ENCODE measurements at regions not wholly inside any gene's neighbourhood (a gene's known extent, or its start where the extent isn't known, plus 50 kb on each side); places are given as distances from the start of the nearest gene placed in this dataset.

GRCh38 chr9:84587153-84587552, 82.4 kb upstream of the NTRK2 start:
- DNase-seq (ENCODE audit: low read depth): no peak

- DNase-seq (ENCODE audit: low read depth): no peak
These were observed 80.0 kb upstream of the NTRK2 start for GRCh38 chr9:84589542-84589941.

GRCh38 chr9:84590706-84591105, 78.8 kb upstream of the NTRK2 start:
- DNase-seq (ENCODE audit: low read depth): no peak

- DNase-seq (ENCODE audit: low read depth): no peak
These were observed 76.6 kb upstream of the NTRK2 start for GRCh38 chr9:84592918-84593317.

DNA sequence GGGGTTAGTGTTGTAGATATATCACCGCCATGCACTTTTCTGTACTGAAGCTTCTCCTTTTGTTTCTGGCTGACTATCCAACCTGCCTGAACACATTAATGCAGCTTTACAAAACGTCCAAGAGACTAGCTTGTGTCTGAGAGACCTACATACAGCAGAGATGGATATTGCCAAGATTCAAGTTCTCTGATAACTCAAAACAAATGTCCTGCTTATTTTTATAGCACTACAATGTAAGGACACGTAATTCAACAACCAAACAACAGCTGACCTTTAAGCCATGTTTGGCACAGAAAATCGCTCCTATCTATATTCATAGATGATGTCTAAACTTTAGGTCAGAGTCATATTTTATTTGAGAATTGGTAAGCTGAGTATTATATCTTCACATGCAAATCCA, 76.2 kb upstream of the NTRK2 start:
- DNase-seq (ENCODE audit: low read depth): no peak

- no peak for DNase-seq (ENCODE audit: low read depth)
These were observed 72.4 kb upstream of the NTRK2 start for GRCh38 chr9:84597131-84597530.

DNA sequence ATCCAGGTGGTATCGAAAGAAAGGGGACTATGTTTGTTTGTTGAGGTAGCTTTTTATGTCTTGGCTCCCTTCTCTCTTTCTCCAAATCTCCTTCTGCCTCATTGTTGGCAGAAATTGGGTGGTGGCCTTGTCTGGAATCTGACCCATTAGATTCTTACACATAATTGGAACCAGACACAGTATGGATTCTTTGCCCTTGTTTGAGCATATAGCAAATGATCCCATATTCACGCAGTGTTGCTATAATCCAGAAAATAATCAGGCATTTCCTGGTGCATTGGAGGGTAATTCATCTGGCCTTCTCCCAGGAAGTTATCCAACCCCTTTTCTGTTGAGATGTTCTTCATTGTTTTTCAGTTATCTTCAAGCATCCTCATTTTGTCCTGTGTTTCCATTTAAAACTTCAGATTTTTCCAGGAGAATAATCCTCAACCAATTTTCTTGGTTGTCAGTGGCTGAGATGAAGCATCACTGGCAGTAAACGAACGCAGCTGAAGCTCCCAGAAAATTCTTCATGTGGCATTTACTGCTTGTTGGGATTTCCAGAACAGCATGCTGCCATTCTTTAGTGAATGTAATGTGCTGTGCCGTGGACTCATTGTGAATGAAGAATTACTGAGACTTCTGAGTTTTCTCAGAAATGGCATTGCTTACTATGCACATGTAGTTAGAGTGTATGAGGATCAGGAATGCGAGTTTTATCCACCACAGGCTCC, 70.5 kb upstream of the NTRK2 start:
- no peak for DNase-seq (ENCODE audit: low read depth)

GRCh38 chr9:84600739-84601138, 68.8 kb upstream of the NTRK2 start:
- no peak for DNase-seq (ENCODE audit: low read depth)

- no peak for DNase-seq (ENCODE audit: low read depth)
These were observed 65.3 kb upstream of the NTRK2 start for GRCh38 chr9:84604223-84604622.

DNA sequence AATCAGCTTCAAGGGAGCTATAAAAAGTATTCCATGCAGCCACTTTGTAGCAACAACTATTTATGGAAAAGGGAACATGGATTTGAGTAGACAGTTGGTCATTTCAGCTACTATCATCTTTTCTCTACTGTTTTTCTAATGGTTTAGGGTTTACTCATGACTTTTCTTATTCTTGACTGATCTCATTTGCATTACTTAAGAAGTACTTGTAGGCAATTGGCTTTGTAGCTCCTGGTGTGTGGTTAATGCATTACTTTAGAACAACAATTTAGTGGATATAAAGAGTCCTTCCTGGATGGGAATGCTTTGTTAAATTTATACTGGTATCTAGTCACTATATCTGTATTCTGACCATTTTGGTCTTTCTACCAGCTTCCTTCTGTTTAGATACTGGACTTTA, 59.8 kb upstream of the NTRK2 start:
- DNase-seq (ENCODE audit: low read depth): no peak

DNA sequence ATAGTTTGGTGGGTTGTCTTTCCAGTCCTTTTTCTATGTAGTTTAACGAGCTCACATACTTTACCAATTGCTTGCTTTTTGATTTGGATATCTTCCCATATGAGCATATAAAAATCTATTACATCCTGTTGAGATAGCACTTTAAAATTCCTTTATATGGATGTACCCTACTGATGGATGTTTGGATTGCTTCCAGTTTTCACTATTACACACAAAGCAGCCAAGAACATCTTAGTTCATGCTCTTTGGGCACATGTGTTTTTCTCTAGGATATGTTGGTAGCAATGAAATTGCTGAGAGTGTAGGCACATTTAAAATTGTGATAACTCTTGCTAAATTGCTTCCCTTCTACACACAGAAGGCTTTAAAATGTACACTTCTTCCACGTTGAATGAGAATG, 56.1 kb upstream of the NTRK2 start:
- DNase-seq (ENCODE audit: low read depth): no peak

DNA sequence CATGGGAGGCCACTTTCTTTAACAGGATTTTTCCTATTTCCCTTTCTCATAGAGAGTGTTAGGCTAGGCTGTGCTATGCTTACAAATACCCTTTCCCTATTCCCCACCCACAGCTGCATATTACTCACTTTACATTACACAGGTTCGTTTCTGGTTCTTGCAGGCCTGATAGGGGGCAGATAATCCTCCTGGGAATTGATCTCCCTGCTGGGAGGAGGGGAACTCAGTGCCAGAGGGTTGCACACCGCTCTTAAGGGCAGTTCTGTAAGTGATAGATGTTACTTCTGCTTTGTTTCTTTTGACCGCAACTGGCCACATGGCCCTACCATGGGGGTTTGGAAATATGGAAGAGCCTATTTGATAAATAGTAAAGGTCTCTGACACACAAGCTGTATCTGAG, 54.0 kb upstream of the NTRK2 start:
- no peak for DNase-seq (ENCODE audit: low read depth)

- no peak for DNase-seq (ENCODE audit: low read depth)
These were observed 52.0 kb upstream of the NTRK2 start for GRCh38 chr9:84617411-84618029.
